ENCODE measurements at regions not wholly inside any gene's neighbourhood (a gene's known extent, or its start where the extent isn't known, plus 50 kb on each side); places are given as distances from the start of the nearest gene placed in this dataset.
"Not testable (repeated sequence)": the region's sequence is repeated elsewhere in the genome, so short reads cannot be mapped to it uniquely, and the experiment has no call there.

GRCh38 chr1:194033646-194034045 is 847.2 kb upstream of the B3GALT2 start:
- no peak for DNase-seq

DNA sequence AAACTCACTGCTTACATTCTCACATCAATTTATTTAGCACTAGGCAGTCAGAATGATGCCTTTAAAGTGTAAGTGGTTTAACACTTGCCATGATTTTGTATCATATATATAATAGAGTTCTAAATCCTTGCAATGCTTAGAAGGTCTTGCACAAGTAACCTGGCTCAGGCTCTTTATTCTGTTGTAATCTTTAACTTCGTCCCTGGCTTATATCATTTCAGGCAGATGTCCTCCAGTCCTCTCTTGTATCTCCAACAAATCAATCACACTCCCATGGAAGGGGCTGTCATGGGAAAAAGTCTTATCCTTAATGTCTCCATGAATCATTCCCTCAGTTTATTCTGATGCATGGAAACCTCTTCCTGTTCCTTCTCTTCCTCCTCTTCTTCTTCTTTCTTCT is 841.6 kb upstream of the B3GALT2 start:
- DNase-seq, result no peak

DNA sequence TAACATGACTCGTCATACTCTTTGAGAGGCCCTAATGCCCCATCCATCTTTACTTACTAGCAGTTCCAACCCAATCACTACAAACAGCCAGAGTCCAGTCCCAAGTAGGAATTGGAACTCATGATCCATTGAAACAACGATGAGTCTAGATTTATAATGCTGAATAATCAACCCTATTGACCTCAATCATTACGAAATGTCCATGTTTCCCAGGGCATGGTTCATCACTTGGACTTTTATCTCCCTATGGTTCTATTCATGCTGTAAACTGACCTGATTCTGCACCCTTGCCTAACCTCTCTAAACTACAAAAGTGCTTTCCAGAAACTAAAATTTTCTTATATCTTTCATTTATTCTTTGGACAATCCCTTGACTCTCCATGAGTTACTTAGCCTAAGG is 840.0 kb upstream of the B3GALT2 start:
- DNase-seq, result no peak

GRCh38 chr1:194024659-194025058 is 838.2 kb upstream of the B3GALT2 start:
- DNase-seq, result no peak

GRCh38 chr1:194014014-194014413 is 827.6 kb upstream of the B3GALT2 start:
- no peak for DNase-seq

- DNase-seq, result no peak
Measured at GRCh38 chr1:194013561-194013960, 827.1 kb upstream of the B3GALT2 start.

DNA sequence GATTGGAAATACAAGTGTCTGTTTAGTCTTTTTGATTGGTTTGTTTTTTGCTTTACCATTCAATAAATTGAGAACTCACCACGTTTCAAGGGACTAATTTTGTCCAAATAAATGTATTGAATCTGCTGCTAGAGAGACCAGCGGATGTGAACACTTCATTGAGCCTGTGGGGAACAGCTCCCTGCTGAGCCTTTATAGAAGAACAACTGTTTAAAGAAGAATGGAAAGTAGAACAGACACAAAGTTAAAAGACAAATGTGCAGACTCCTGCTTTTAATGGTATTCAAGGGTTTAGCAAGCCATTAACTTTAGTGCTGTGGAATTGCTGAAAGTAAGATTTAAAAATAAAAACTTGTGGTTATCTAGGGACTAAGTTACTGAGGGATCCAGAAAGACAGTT is 817.7 kb upstream of the B3GALT2 start:
- DNase-seq, result no peak

- DNase-seq, result not testable (repeated sequence)
Measured at GRCh38 chr1:194001726-194002350, 815.4 kb upstream of the B3GALT2 start.

GRCh38 chr1:193988885-193989284 is 802.5 kb upstream of the B3GALT2 start:
- DNase-seq, result no peak

DNA sequence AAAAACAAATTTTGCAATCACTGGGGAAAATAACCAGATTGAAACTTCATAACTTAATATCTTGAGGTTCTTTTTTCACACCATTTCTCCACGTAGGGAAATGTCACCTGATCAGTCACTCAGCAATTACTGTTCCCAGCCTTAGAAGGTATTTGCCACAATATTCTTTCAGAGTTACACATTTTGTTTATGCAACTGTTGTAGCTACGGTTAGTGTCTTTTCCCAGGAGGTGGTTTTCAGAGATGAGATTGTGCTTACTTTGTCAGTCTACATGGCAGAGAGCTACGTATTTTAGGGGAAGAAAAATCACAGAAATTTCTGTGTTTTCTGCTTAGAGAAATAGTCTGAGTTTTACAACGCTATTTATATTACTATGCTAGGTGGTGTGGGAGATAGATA is 792.8 kb upstream of the B3GALT2 start:
- no peak for DNase-seq

DNA sequence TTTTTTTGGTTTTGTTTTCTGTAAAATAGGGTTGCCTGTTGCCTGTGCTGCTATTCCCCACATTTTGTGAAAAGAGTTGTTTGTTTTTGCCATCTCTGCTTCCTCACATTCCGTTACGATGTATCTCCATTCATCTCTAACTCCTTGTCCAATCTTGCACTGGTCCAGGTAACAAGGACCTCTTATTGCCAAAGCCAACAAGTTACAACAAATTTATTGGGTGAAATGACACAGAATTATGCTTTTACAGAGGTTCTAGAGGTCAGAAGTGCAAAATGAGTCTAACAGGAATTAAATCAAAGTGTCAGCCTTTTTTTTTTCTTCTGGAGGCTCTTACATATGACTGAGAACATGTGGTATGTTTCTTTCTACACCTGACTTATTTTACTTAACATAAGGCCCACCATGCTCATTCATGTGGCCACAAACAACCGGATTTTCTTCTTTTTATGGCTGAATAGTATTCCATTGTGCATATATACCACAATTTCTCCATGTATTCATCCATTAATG is 787.9 kb upstream of the B3GALT2 start:
- no peak for DNase-seq

DNA sequence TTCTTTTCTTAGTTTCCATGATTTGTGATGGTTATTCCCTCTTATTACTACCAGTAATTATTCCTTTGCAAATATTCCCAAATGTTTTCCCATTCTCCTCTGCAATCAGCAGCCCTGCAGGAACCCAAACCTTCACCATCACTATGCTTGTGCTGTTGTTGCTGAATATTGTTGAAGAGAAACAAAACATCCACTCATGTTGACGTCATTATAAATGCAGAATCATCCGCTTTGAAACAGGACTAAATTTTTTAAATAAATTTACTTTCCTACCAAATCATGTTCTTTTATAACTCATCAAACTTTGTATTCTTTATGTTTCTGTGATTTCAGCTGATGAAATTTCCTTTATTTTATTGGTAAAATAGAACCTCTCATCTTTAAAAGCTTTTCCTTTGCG is 787.0 kb upstream of the B3GALT2 start:
- DNase-seq, result no peak

- DNase-seq, result no peak
Measured at GRCh38 chr1:193971595-193971994, 785.2 kb upstream of the B3GALT2 start.

DNA sequence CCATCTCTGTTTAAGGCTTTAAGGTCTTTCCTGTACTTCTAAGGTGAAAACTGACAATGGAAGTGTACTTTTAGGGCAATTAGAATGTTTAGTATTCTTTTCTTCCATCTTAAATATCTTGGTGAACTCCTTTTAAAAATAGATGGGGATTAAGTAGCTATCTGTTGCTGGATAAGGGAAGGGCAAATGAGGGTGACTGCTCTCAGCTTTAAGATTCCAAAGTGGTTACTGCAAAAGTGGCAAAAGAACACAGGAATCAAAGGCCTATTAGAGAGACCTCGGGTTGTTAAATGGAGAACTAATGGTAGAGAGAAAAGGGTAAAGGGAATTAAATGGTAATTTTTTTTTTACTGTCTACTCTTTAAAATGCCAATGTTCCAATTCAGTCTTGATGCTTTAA is 774.1 kb upstream of the B3GALT2 start:
- DNase-seq, result no peak

DNA sequence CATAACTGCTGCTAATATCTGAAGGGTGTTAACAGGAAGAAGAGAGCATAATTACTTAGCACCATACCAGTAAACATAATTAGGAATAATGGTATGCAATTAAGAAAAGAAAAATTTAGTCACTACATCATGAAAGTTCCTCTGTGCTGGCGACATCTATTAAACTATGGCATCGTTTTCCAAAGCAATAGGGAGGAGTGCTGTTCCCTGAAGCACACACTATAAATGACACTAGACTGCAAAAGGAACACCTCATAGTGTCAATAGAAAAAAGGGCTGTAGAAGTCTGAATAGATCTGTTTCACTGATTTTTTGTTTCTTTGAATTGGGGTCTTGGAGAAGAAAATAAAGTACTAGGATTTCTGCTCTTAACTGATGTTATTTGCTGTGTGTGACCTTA is 773.6 kb upstream of the B3GALT2 start:
- no peak for DNase-seq

- DNase-seq, result no peak
Measured at GRCh38 chr1:193957556-193958095, 771.2 kb upstream of the B3GALT2 start.

GRCh38 chr1:193952778-193953374 is 766.5 kb upstream of the B3GALT2 start:
- DNase-seq, result no peak

GRCh38 chr1:193951984-193952383 is 765.6 kb upstream of the B3GALT2 start:
- DNase-seq, result no peak

GRCh38 chr1:193944454-193944853 is 758.0 kb upstream of the B3GALT2 start:
- DNase-seq, result no peak

DNA sequence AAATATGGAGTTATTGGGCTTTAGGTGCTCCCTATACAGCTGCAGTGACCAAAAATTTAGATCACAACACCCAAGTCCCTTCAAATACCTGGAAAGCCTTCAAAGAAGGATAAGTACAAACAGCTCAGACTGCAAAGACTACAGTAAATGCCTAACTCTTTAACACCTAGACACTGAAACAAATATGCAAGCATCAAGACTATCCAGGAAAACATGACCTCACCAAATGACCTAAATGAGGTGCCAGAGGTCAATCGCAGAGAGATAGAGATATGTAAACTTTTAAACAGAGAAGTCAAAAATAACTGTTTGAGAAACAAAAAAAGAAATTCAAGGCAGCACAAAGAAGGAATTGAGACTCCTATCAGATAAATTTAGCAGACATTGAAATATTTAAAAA is 753.8 kb upstream of the B3GALT2 start:
- no peak for DNase-seq

DNA sequence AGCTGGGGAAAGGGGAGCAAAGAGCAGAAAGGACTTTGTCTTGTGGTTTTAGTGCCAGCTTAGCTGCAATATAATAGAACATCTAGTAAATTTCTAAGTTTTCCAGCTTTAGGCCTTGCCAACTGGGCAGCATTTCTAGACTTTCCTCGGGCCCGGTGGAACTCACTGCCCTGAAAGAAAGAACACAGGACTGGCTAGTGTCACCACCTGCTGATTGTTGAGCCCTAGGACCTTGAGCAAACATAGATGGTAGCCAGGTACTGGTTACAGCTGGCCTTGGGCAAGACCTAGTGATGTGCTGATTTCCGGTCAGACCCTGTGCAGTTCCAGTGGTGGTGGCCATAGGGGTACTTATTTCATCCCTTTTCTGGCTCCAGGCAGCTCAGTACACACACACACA is 753.2 kb upstream of the B3GALT2 start:
- DNase-seq, result no peak

GRCh38 chr1:193937308-193937707 is 750.9 kb upstream of the B3GALT2 start:
- DNase-seq, result no peak

DNA sequence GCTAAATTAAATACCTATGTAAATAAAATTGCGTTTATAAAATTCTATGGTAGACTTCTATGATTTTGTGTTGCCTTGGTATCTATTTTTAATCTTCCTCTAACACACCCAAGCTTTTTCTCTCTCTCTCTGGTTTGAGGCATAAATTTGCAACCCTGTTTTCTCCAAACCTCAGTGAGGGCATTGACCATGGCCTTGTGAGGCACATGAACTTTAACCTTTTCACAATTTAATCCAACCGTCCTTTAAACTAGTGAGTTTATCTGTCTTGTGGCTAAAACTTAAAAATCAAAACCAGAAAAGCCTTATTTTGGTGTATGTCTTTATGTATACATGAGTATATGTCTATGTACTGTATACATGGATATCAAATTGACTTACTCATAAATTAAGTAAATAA is 746.6 kb upstream of the B3GALT2 start:
- no peak for DNase-seq

DNA sequence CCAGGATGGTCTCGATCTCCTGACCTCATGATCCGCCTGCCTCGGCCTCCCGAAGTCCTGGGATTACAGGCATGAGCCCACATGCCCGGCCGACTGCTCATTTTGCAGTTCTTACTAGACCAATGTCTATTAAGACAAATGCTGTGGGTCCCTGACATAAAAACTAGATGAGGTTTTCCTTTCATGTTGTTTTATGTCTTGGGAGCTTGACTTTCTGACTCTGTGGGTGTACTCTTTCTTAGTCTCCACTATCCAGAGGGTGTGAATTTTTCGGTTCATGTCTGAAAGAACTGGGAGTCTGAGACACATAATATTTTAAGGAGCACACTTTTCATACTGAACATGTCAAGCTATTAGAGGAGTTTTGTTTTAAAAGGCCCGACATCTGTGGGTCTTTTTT is 744.9 kb upstream of the B3GALT2 start:
- DNase-seq, result no peak

Data from activated CD8-positive, alpha-beta memory T cell treated with anti-CD3 and anti-CD28 coated beads, Interleukin-2, amount 50 U/mL, for 4 hours (primary cell).